ENCODE measurements at regions not wholly inside any gene's neighbourhood (a gene's known extent, or its start where the extent isn't known, plus 50 kb on each side); places are given as distances from the start of the nearest gene placed in this dataset.
A peak's percentile ranks its signal among the peaks of the same experiment; 100 is the strongest.

GRCh38 chr7:155901176-155901575 is 88.9 kb upstream of the SHH start:
- no peak for DNase-seq

- no peak for DNase-seq
Measured at GRCh38 chr7:155899596-155899995, 87.3 kb upstream of the SHH start.

DNA sequence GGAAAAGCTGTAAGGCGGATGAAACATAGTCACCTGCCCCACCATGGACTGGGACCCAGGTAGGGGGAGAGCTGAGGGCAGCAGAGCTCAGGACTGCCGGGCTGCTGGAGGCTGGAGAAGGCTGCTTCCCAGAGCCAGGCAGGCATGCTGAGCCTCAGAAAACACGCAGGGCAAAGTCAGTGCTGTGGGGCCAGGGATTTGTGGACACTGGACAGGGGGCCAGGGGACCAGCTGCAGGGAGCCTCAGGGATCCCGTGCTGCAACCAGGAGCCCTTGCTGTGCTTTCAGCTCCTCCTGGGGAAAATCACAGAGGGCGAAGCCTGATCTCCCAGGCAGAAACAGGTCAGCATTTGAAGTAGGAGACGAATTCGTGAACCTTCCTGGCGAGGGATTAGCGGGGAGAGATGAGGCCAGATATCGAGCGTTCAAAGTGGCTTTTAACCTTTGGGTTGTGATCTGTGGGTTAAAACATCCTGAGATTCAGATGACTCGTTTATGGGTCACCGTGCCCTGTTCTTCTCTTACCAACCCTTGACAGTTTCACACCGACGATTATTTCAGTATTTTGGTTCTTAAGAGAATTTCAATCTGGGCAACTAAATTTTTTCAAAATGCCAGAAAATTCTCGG is 85.6 kb upstream of the SHH start:
- no peak for DNase-seq

DNA sequence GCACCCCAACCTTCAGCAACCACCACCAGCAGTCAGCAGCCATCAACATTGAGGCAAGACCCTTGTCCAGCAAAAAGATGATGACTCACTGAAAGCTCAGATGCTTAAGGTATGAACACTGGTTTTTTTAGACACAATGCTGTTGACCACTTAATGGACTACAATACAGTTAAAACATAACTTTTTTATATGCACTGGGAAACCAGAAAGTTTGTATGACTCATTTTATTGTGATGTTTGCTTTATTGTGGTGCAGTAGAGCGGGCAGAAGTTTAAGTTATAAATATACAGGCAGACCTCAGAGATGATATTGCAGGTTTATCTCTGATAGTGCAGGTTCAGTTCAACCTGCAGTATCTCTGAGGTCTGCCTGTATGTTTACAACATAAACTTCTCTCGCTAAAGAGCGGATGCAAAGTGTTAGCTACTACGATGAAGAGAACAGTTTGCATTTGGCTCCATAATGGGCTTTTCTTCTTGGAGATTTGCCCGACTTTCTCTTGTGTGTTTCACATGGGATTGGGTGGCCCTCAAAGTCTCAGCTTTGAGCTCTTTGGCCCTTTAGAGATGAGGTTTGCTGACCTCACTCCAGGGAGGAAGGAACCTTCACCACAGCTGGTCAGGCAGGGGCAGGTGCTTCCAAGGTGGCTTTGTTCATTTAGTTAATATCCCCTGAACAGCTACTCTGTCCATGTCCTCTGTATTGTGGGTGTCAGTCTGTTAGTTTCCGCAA is 84.4 kb upstream of the SHH start:
- no peak for DNase-seq

GRCh38 chr7:155893664-155894063 is 81.4 kb upstream of the SHH start:
- no peak for DNase-seq

- DNase-seq = no peak
Measured at GRCh38 chr7:155893176-155893575, 80.9 kb upstream of the SHH start.

- peak; percentile 25 for DNase-seq
Measured at GRCh38 chr7:155889636-155890511, 77.6 kb upstream of the SHH start.

- DNase-seq = no peak
Measured at GRCh38 chr7:155887174-155887525, 74.9 kb upstream of the SHH start.

DNA sequence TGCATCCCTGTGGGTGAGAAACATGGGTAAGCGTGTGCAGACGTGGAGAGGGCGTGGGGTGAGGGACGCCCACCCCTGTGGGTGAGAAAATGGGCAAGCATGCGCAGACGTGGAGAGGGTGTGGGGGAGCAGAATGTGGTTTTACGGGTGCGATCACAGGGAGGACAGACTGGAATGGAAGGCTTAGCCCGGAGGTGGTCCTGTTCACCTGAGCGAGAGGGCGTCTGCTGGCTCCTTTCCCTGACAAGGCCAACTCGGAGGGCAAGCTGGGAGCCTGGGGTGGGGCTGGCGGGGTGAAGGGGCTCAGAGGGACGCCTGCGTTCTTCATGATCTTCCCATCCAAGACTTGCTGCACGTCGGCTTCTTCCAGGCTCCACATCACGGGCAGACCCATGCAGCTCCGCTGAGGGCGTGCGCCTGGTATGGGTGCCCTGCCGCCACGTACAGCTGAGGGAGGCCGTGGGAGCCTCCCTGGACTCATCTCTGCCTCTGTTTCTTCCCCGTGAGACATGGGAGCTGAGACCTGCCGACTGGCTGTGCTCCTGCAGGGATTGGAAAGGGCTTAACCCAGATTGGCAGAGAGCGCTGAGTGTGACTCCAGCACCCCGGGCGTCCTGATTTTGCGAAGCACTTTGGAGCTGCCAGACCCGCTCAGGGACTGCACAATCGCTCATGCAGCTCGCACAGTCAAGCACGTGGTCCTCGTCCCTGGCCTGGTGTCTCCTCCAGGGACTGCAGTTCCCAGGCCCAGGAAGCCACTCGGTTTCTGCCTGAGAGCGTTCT is 74.3 kb upstream of the SHH start:
- DNase-seq = no peak

GRCh38 chr7:155885167-155886155 is 73.2 kb upstream of the SHH start:
- peak; percentile 57 for DNase-seq

- peak; percentile 15 for DNase-seq
Measured at GRCh38 chr7:155884225-155885166, 72.2 kb upstream of the SHH start.

DNA sequence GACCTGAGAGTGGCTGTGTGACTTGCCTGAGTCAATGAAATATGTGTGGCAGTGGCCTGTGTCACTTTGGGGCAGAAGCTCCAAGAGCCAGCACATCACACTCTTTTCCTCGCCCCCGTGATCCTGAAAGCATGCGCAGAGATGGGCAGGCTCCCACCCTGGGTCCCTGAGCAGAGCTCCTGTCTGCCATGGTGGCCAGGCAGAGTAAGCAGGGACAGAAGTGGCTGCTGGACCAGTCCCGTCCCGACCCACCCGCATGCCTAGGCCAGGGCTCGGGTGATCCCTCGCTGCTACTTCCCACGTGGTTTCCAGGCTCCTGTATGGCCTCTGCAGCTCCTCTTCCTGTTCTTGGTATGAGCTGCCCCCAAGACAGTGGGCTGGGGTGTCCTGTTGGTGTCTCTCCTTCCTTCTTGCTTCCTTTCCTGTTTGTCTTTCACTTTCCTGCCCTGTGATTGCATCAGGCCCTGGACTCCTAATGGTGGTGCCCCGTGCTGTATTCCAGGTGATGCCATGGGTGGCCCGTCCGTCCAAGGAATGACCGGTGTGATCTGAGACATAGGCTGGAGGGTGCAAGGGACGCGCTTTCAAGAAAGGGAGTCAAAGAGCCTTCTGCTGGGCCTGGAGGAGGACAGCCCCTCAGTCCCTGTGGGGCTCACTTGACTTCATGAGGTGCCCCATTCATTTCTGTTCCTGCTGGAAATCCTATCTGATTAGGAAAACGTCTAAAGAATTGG is 71.4 kb upstream of the SHH start:
- peak; percentile 1 for DNase-seq

GRCh38 chr7:155882596-155882995 is 70.3 kb upstream of the SHH start:
- no peak for DNase-seq

GRCh38 chr7:155881471-155882350 is 69.4 kb upstream of the SHH start:
- peak; percentile 15 for DNase-seq

DNA sequence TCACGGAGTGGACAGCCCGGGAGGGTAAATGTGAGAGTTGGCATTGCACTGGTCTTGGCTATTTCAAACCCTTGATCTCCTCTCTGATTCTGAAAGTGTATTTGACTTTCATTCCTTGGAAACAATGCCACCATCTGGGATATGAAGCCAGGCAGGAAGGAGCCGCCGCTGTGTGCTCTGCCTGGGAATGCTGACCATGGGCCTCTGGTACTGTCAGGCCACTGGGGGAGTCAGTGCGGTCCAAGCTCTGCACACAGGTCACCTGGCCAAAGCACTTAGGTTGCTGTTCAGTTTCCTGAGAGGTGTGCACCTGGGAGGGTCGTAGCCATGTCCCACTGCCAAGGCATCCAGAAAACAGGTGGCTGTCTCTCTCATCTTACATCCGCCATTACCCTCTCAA is 68.5 kb upstream of the SHH start:
- DNase-seq = peak; percentile 4

GRCh38 chr7:155879592-155879991 is 67.3 kb upstream of the SHH start:
- DNase-seq = no peak

DNA sequence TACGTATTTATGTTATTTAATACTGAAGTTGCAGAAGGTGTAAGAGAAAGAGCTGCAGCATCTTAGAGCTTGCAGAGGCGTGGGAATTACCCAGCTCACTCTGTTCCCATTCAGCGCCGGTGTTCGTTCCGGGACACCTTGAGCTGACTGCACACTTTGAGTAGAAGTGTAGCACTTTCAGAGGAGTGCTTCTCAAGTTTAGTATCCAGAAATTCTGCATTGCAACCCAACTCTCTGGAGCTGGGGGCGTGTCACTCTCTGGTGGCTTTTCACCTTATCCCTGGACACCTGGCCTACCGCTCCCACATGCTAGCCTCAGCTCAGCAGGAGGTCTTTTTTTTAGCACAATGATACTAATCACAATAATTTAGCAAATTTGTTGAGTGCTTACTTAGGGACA is 66.4 kb upstream of the SHH start:
- DNase-seq = peak; percentile 1

GRCh38 chr7:155878250-155878649 is 66.0 kb upstream of the SHH start:
- no peak for DNase-seq

- DNase-seq = no peak
Measured at GRCh38 chr7:155877167-155877566, 64.9 kb upstream of the SHH start.
